ENCODE measurements at regions not wholly inside any gene's neighbourhood (a gene's known extent, or its start where the extent isn't known, plus 50 kb on each side); places are given as distances from the start of the nearest gene placed in this dataset.

DNA sequence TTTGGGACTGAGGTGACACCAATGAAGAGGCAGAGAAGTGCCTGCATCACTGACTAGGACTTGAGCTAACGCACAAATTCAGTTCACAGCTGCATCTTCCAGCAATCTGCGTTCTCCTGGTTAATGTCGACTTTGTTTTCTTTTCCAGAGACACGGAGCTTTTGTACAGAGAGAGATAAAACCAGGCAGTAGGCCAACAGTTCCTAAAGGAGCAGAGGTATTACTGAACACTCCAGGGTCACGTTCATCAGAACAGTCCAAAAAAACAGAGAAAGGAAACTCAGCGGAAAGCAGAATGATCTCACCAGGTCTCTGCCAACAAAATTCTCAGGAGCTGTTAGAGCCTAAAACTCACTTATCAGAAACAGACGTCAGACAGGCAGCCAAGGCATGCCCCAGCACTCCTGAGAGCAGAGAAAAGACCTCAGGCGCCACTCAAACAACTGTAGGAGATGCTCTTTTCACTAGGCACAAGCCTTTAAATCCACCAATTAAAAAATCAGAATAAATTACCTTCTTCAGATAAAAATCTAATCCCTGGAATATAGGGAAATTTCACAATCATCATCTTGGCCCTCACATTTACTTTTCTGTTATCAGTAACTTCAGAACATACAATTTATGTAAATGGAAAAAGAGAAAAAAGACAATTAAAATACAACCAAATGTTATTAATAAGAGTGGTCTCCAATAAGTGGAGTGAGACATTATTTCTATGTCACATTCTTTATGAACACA, 95.9 kb upstream of the SPTBN1 start:
- Histone ChIP-seq H3K4me3 (ENCODE audit: insufficient read depth, low read length, poor library complexity, severe bottlenecking) (no peak overlapping the region), H3K9me3 (ENCODE audit: insufficient read depth, low read length) (no peaks in the 10 kb centered on the region), H3K27ac (ENCODE audit: low read depth, low read length) (no peak overlapping the region), H3K36me3 (ENCODE audit: low read length) (no peaks in the 10 kb centered on the region), H4K20me1 (ENCODE audit: low read depth, low read length) (no peaks in the 10 kb centered on the region), H3K9me2 (replicated peaks; ENCODE audit: insufficient read depth, low read length) (no peaks in the 10 kb centered on the region), H2AFZ (ENCODE audit: low read depth, low read length, severe bottlenecking) (no peak overlapping the region), H3K27me3 (ENCODE audit: low read length) (no peaks in the 10 kb centered on the region), H3F3A (ENCODE audit: insufficient read depth) (no peaks in the 10 kb centered on the region), H3K9ac (ENCODE audit: low read length) (no peak overlapping the region), H3K4me2 (ENCODE audit: low read depth, low read length, poor library complexity, severe bottlenecking) (no peak overlapping the region), H3K79me2 (ENCODE audit: insufficient read depth, low read length) (no peaks in the 10 kb centered on the region)
- TF ChIP-seq EZH2phosphoT487 (conservative IDR thresholded peaks at IDR 0.05; ENCODE audit: low read length), result no peak
- TF ChIP-seq CTCF (IDR thresholded peaks at IDR 0.05; ENCODE audit: insufficient read depth, low read length, poor library complexity, severe bottlenecking), result no peak

DNA sequence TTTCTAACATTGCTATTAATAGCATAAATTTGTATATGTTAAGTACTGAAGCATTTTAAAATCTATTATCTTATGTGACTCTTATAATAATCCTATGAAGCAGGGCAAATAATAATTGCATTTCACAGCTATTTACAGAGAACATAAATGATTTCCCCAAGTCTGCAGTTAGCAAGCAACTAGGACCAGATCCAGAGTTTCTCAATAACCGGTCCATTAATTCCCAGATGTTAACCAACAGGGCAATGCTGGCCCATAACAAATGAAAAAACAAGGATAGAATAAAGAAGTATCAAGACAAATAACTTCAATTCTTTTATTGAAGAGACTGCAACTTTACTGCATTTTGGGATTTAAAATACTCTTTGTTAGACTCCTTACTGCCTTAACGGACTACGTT, 91.7 kb upstream of the SPTBN1 start:
- TF ChIP-seq CTCF (IDR thresholded peaks at IDR 0.05; ENCODE audit: insufficient read depth, low read length, poor library complexity, severe bottlenecking), result no peak
- no peak for TF ChIP-seq EZH2phosphoT487 (conservative IDR thresholded peaks at IDR 0.05; ENCODE audit: low read length)
- Histone ChIP-seq H3K9me2 (replicated peaks; ENCODE audit: insufficient read depth, low read length) (no peaks in the 10 kb centered on the region), H4K20me1 (ENCODE audit: low read depth, low read length) (no peaks in the 10 kb centered on the region), H3K27ac (ENCODE audit: low read depth, low read length) (no peak overlapping the region), H3K9me3 (ENCODE audit: insufficient read depth, low read length) (peaks cover 19% of the 10 kb centered on the region), H3K4me3 (ENCODE audit: insufficient read depth, low read length, poor library complexity, severe bottlenecking) (no peak overlapping the region), H3K4me2 (ENCODE audit: low read depth, low read length, poor library complexity, severe bottlenecking) (no peak overlapping the region), H3K9ac (ENCODE audit: low read length) (no peak overlapping the region), H3F3A (ENCODE audit: insufficient read depth) (no peaks in the 10 kb centered on the region), H2AFZ (ENCODE audit: low read depth, low read length, severe bottlenecking) (no peak overlapping the region), H3K79me2 (ENCODE audit: insufficient read depth, low read length) (no peaks in the 10 kb centered on the region), H3K36me3 (ENCODE audit: low read length) (peaks cover 4% of the 10 kb centered on the region; the same call in 1 of the 2 replicates), H3K27me3 (ENCODE audit: low read length) (no peaks in the 10 kb centered on the region)

- Histone ChIP-seq H3K4me2 (ENCODE audit: low read depth, low read length, poor library complexity, severe bottlenecking) (no peak overlapping the region), H2AFZ (ENCODE audit: low read depth, low read length, severe bottlenecking) (no peak overlapping the region), H3F3A (ENCODE audit: insufficient read depth) (no peaks in the 10 kb centered on the region), H3K9ac (ENCODE audit: low read length) (no peak overlapping the region), H3K4me3 (ENCODE audit: insufficient read depth, low read length, poor library complexity, severe bottlenecking) (no peak overlapping the region), H4K20me1 (ENCODE audit: low read depth, low read length) (no peaks in the 10 kb centered on the region), H3K27ac (ENCODE audit: low read depth, low read length) (no peak overlapping the region), H3K36me3 (ENCODE audit: low read length) (peaks cover 4% of the 10 kb centered on the region; the same call in 1 of the 2 replicates), H3K9me2 (replicated peaks; ENCODE audit: insufficient read depth, low read length) (no peaks in the 10 kb centered on the region), H3K79me2 (ENCODE audit: insufficient read depth, low read length) (no peaks in the 10 kb centered on the region), H3K9me3 (ENCODE audit: insufficient read depth, low read length) (peaks cover 19% of the 10 kb centered on the region), H3K27me3 (ENCODE audit: low read length) (no peaks in the 10 kb centered on the region)
- no peak for TF ChIP-seq CTCF (IDR thresholded peaks at IDR 0.05; ENCODE audit: insufficient read depth, low read length, poor library complexity, severe bottlenecking)
- TF ChIP-seq EZH2phosphoT487 (conservative IDR thresholded peaks at IDR 0.05; ENCODE audit: low read length), result no peak
These were observed 90.5 kb upstream of the SPTBN1 start for GRCh38 chr2:54365661-54366060.

All from SU-DHL-6 (cell line).